ENCODE measurements at regions not wholly inside any gene's neighbourhood (a gene's known extent, or its start where the extent isn't known, plus 50 kb on each side); places are given as distances from the start of the nearest gene placed in this dataset.
"Not testable (repeated sequence)": the region's sequence is repeated elsewhere in the genome, so short reads cannot be mapped to it uniquely, and the experiment has no call there.

DNA sequence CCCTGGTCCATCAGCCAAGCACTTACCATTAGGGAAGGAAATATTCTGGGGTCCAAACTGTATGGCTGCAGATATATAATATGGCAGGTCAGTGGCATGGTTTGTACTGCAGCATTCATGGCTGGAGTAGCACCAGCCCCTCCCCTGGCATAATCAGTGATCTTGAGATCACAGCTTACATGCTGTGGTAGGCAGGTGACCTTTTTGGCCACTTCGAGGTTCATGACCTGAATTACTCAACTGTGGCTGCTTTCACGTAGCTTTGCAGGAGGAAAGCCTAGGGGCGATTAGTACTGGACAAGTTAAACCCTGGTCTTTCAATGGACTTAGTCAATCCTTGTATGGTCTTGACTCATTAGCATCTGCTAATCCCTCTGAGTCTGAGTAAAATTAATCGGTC lies 169.8 kb downstream of the SPRY2 start:
- DNase-seq, result no peak

- no peak for DNase-seq
These were observed 172.7 kb downstream of the SPRY2 start for GRCh38 chr13:80168089-80168850.

GRCh38 chr13:80166352-80166751 lies 174.6 kb downstream of the SPRY2 start:
- DNase-seq, result no peak

DNA sequence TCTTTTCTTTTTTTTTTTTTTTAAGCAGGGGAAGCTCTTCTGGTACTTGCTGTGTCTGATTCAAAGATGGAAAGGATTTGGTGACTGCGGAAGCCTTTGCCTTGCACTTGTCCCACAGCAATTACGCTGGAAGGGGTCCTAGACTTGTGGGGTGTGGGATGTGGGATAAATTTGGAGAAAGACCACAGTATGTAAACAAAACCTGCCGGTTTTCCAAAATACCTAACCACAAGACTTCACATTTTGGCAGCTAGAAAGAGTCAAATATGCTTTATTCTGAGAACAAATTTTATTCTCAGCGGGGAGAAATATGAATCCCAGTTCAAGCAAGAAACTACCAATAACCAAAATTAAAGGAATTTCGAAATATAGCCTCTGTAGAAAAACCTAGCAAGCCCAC lies 176.5 kb downstream of the SPRY2 start:
- DNase-seq, result peak; percentile 45

DNA sequence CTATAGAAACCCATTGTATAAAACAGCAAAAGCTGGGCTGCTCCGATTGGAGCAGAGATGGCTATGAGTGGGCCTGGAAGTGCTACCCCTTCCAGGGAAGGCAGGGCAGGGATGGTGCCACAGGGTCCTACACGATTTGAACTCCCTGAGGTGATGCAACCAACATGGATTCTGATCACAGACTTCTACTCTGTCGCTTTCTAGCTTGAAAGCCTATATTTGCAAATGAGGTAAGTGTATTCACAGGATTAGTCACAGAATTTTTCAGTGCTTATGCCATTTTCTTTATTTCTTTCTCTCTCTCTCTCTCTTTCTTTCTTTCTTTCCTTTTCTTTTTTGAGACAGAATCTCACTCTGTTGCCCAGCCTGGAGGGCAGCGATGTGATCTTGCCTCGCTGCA lies 179.0 kb downstream of the SPRY2 start:
- no peak for DNase-seq

GRCh38 chr13:80161219-80161618 lies 179.7 kb downstream of the SPRY2 start:
- no peak for DNase-seq

GRCh38 chr13:80160110-80160509 lies 180.8 kb downstream of the SPRY2 start:
- no peak for DNase-seq

DNA sequence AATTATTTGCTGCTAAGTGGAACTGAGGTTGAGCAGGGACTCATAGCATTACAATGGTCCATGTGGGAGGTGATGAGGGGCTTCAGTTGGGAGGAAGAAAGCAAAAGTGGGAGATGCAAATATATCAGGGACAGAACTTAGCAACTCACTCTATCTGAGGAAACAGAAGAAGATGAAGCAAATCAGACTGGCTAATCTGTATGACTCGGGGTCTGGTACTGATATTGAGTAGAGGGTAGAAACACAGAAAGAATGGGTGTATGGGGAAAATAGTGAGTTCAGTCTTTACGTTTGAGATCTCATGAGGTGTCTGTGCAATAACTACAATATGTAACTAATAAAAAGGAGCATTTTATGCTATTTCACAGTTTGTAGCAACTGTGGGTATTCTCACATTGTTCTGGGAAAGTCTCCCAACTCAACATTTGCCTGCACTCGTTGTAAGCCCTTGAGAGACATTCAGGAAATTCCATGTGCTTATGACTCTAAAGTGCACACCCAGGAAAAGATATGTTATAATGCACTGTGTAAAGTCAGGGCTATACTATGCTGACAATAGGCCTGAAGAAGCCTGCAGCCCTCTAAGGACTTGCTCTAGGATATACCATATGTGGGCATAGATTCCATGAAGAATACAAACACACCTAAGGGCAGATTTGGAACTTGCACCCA lies 183.5 kb downstream of the SPRY2 start:
- no peak for DNase-seq

- DNase-seq, result not testable (repeated sequence)
These were observed 188.8 kb downstream of the SPRY2 start for GRCh38 chr13:80152142-80152541.

DNA sequence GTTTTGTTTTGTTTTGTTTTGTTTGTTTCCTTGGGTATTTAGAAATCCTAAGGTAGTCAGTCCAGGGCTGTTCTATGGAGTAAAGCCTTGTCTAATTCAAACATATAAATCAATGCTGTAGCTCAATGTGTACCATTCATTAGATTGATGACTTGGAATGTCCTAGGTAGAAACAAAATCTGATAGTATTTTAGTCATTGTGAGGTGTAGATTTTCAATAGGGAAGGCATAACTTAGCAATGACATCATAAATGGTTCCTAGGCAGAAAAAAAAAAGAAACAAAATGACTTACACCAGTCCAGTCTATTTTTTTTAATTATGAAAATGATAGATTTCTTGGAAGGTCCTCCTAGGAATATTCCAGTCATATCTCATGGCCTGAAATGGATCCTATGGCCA lies 189.9 kb downstream of the SPRY2 start:
- no peak for DNase-seq

DNA sequence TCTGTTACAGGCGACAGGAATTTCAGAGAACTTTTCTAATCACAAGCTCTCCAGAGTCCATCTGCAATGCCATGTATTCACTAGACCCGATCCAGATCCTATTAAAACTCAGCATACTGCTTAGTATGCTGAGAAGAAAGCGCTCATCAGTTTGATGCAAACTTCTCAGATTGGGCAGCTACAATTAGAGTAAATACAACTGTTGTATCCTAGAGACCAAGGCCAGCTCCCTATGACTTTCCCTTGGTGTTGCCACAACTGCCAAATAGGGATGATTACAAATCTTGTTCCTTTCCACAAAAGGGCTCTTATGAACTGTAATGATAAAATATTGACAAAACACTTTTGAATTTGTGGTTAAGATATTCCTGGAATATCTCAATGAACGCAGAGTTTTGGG lies 191.2 kb downstream of the SPRY2 start:
- no peak for DNase-seq

DNA sequence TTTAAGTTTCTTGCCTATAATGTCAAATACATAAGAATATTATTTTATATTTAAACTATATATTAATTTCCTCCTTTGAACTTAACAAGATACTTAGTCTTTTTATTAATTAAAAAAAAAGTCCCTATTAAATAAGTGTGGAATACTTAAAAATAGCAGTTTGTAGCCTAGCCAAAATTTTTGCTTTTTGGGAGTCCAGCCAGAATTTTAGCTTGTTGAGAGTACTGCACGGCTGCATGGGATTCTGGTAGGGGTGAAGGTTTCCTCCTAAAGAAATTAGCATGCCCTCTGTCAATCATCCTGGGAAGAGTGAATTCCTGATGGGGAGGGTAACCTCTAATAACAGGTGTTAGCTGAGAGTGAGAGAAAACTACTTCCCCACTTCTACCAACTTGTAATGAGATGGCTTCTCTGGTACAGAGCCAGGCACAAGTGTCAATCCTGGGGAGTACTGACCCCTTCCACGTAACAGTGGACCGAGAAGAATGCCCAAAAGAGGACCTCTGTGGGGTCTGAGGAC lies 195.7 kb downstream of the SPRY2 start:
- no peak for DNase-seq

DNA sequence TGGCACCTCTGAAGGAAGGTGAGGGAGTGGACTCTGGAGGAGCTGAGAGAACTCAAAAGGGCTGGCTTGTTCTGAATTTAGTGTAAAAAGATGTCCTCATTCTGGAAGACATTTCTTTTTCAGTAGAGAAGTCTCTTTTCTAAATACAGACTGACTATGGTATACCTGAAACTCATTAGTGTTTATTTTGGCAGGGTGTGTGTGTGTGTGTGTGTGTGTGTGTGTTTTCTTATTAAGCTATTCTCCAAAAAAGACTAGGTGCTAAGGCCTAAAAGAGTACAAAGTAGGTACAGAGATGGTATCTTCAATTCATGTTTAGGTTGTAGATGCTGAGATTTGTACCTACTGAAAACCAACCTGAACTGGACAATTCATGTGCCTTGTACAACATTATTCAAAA lies 196.4 kb downstream of the SPRY2 start:
- DNase-seq, result no peak

DNA sequence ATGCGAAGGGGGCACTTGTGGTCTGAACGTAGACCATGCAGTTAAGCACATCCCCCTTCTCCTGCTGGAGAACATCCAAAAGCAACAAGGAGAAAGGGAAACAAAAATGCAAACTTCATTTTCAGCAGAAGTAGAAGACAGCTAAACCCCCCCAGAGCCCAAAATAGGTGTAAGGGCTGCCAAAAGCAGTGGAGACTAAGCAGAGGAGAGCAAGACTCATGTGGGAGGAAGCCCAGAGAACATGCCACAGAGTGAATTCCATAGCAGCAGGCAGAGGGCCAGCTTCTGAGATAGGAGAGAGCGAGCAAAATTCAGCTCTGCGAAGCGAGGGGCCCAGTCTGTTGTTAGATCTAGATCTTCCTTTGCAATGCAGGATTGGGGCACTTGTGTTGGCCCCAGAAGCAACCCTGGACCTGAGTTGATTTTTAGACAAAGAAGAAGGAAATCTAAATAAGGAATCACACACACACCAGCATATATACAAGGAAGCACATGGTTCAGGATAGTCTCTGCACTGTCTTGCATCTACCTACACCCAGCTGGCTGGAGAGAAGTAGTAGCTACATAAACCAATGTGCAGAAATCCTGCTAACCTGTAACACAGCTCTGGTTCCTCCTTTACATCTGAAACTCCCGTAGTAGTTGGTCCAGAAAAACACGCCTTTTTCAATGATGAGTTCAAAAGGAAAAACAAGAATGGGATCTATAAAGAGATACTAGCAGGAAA lies 199.6 kb downstream of the SPRY2 start:
- peak; percentile 82 for DNase-seq

- DNase-seq, result no peak
These were observed 200.2 kb downstream of the SPRY2 start for GRCh38 chr13:80140685-80141084.

- no peak for DNase-seq
These were observed 201.7 kb downstream of the SPRY2 start for GRCh38 chr13:80139196-80139595.

DNA sequence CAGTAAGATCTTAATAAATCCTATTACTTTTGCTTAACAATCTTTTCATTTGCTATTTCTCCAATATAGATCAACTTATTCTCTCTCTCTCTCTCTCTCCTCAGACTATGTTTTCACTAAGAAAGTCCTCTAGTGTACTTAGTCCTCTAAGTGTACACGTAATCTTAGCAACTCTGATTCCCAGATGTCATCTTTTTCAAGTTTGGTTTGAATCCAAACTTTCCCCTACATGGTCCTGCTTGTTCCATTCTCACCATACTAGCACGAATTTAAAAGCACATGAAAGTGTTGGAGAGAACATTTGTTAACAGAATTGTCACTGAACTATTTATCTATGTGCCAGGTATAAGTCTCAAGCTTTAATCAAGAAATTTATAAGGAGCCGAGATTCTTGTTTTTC lies 202.9 kb downstream of the SPRY2 start:
- DNase-seq, result no peak

DNA sequence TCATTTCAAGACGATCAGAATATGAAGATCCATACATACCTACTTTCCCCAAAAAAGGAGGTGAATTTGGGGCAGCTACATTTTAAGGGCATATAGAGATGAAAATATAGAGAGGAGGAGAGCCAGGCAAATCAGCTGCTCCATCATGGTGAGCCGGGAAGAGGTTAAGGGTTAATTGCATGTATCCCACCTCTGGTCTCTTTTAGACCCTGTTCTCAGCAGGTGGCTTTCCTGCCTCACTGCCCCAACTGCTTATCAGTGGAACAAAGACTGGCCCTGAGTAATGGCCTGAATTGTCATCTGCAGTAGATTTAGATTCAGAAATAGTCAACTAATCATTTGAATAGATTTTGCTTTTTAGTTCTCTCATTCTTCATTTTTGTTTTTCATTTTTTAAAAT lies 206.6 kb downstream of the SPRY2 start:
- DNase-seq, result no peak

GRCh38 chr13:80133631-80134261 lies 207.2 kb downstream of the SPRY2 start:
- peak; percentile 40 for DNase-seq

- peak; percentile 57 for DNase-seq
These were observed 208.0 kb downstream of the SPRY2 start for GRCh38 chr13:80132741-80133601.

DNA sequence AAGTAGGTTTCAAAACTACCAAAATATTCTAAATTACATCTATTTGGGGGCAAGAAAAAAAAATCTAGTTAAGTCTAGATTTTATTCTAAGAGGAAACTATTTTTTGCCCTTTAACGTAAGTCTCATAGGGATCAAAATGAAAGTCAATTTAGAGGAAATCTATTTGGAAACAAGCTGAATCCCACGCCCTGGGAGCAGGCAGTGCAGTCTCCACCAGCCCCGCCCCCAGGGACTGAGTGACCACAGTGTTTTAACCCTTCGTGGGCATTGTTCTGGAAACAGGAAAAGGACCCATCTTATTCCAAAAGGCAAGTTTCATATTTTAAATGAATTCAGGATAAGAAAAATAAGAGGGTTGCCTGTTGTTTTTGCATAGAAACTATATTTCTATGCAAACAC lies 209.7 kb downstream of the SPRY2 start:
- DNase-seq, result peak; percentile 73

DNA sequence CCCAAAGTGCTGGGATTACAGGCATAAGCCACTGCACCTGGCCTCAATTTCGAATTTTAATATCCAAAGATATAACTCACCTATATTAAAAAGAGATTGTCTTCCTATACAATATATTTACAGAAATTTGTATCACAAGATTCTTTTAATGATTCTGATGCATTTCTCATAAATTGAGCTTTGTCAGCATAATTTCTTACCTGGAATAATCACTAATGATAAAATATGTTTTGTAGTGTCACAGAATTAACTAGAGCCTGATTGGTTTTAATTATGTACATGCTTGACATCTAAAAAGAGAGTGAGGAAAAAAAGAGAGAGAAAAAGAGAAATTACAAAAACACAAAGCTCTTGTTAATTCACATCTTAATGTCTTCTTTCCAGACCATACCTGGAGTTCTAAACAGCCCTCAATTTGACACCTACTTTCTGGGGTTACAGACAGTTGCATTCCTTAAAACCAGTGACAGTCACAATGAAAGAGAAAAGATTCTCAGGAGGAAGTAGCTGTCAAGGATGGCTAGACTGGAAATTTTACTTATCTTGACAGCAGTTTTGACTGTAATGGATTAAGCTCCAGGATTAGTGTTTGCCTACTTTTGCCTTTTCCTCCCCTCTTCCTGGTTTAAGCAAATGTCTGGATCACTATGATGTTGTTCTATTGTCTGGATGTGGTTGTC lies 214.4 kb downstream of the SPRY2 start:
- no peak for DNase-seq
